ENCODE measurements at regions not wholly inside any gene's neighbourhood (a gene's known extent, or its start where the extent isn't known, plus 50 kb on each side); places are given as distances from the start of the nearest gene placed in this dataset.
"Not testable (repeated sequence)": the region's sequence is repeated elsewhere in the genome, so short reads cannot be mapped to it uniquely, and the experiment has no call there.

- no peak for DNase-seq
Observed at GRCh38 chr17:65301184-65301583, 164.0 kb downstream of the RGS9 start.

DNA sequence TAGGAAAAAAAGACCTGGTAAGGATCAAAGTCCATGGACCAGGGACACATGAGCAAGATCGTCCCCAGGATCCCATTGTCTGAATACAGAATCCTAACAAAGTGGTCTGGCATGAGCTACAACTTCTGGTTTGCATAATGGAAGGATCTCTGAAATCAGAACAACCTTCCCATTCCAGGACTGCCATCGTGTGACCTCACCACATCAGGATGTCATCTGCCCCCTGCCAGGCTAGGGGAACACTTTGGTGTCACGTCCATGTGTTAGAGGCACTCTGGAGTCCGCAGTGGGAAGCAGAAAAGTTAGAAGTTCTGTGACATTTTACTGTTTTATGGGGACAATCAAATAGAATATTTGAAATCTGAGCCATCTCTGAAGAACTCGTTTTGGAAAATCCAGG lies 160.7 kb downstream of the RGS9 start:
- no peak for DNase-seq

- DNase-seq: no peak
Observed at GRCh38 chr17:65297384-65297783, 160.2 kb downstream of the RGS9 start.

DNA sequence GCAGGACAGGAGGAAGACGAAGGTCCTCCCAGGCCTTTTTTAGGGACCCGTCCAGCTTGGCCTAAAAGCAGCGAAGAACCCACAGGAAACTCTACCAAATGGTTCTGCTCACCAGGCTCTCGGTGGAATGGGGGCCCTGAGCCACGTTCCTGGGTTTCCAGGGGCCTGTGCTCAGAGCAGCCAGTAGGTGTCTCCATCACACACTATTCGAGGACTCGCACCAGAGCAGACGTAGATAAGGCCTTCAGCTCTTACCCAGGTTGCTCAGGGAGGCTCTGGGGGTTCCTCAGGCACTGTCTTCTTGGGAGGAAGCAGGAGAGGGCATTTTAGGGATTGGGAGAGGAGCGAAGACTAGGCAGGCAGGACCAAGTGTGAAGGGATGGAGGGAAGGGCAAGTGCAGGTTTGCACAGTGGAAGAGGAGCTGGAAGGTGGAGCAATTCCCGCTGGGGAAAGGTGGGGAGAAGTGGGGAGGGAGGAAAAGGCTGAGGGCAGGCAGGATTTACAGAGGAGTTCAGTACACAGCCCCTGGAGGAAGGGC lies 157.1 kb downstream of the RGS9 start:
- DNase-seq: peak; percentile 47

DNA sequence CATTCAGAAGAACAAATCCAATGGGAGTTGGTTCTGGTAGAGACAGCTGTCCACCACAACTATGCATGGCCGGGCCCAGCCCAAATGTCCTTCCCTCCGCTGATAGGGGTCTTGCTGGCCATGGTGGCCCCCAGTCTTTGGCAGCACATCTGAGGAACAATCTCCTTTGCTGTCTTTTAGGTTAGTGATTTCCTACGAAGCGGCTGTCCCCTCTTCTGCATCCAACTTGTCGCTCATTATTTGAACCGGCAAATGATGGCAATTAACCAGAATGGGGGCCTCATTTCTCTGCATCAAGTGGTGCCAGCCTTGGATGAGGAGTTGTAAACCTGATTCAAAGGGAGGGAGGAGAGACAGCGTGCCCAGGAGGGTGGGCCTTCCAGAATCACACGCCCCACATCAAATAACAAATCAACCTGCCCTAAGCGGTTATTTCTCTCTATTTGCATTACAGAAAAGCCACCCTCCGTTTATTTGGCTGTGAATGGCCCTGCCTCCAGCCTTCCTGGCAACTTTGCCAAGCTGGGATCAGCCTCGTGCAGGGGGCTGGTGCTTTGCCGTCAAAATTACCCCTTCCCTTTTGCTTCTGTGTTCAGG lies 156.5 kb downstream of the RGS9 start:
- DNase-seq: no peak

DNA sequence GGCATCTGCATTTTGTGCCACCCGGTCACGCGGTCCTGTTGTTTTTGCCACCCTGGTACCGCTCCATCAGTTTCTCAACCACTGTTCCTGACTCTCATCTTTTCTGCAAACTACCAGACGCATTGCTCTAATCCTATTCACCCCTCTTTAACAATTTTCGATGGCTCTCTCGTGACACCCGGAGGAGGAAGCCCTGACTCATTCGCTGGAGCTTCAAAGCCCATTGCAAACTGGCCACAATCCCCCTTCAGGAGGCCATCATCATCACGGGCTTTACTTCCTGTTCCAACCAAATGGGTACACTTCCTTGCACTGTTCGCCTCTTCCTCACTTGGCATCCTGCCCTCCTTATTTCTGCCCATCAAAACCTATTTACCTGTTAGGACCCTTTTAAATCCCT lies 155.3 kb downstream of the RGS9 start:
- no peak for DNase-seq

- not testable (repeated sequence) for DNase-seq
Observed at GRCh38 chr17:65291301-65291700, 154.1 kb downstream of the RGS9 start.

GRCh38 chr17:65290616-65291015 lies 153.4 kb downstream of the RGS9 start:
- DNase-seq: no peak

DNA sequence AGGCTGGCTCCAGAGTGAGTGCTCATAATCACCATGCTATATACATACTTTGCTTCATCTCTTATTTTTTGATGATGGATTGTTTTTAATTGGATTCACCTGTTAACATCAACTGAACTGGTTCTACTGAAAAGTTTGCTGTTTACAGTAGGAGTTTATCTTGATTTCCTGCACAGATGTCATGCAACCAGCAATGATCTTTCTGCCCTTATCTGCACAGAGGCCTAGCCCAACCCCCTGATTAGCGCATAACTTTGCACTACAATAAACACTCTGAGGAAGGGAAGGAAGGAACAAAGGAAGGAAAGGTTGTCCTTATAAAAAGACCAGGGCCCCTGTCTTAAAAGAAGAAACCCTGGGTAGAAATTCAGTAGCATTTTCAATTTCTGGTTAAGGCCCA lies 152.9 kb downstream of the RGS9 start:
- no peak for DNase-seq

DNA sequence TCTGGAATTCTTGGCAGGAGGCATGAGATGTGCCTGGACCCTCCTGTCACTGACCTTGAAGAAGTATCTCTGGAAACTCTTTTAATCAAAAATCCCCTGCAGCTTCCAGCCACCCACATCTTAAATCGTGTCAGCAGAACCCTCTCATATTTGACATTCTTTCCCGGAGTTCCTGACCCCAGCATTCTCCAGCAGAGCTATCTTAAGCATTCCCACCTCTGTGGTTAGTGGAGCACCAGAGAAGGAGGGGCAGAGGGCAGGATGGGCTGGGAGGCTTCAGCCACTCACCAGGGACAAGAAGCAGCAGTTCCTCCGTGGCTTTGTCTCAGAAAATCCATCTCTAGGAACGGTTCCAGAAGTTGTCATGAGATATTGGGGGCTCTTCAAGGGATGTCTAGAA lies 149.9 kb downstream of the RGS9 start:
- DNase-seq: no peak

GRCh38 chr17:65283704-65284103 lies 146.5 kb downstream of the RGS9 start:
- no peak for DNase-seq

DNA sequence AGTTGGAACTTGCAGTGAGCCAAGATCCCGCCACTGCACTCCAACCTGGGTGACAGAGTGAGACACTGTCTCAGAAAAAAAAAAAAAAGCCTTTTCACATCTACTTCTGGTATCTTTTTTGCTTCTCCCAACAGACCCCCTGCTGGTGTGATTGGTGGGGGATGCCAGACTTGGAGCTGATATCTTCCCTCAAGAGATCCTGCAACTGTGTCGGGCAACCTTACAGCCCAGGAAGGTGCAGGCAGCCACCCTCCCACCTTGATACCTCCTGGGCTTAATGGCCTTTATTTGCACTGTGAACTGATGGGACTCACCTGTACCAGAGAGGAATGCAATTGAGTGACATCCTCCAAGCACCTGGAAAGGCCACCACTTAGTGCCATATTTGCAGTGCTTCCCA lies 142.3 kb downstream of the RGS9 start:
- no peak for DNase-seq

DNA sequence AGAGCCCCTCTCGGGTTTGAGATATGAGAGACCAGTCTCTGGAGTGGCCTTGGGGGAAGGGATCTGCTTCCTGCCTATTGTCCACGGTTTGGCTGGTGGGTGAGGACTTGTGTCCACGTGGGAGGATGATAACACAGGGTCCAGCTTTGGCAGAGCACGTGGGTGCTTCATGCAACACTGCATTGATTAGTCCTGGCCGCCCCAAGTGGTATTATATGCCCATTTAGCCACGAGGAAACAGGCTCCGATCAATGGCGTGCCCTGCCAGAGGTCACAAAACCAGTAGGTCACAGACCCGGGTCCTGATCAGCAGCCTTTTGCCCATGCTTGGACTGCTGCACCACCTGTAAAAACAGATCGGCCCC lies 141.6 kb downstream of the RGS9 start:
- no peak for DNase-seq

- peak; percentile 48 for DNase-seq
Observed at GRCh38 chr17:65278050-65278819, 141.1 kb downstream of the RGS9 start.

GRCh38 chr17:65277576-65277975 lies 140.4 kb downstream of the RGS9 start:
- no peak for DNase-seq

All from NCI-H2107 (cell line).